Karpas-422 (cell line): ENCODE measurements at regions not wholly inside any gene's neighbourhood (a gene's known extent, or its start where the extent isn't known, plus 50 kb on each side); places are given as distances from the start of the nearest gene placed in this dataset.

Experiments used
- DNase-seq: peaks from one replicate; pipeline ENCODE4 v3.0.0-alpha.2; 2015
- H2AFZ ChIP-seq: fragments of 200-600 bp; sonication (generic); 2 replicates; pipeline ENCODE4 v1.6.1; 2014; ENCODE audit warnings: antibody characterized with exemption, low read length, mixed read lengths
- H3K27ac ChIP-seq: fragments of 200-600 bp; sonication (generic); 2 replicates; pipeline ENCODE4 v1.5.1; 2014; ENCODE audit warnings: mild to moderate bottlenecking, low read length, moderate library complexity
- H3K27me3 ChIP-seq: fragments of 200-600 bp; sonication (generic); 2 replicates; pipeline ENCODE4 v1.6.1; 2014; ENCODE audit warnings: low read length, mixed read lengths
- H3K36me3 ChIP-seq: fragments of 200-600 bp; sonication (generic); 2 replicates; pipeline ENCODE4 v1.6.1; 2014; ENCODE audit warnings: low read length, mixed read lengths; ENCODE audit not compliant: insufficient read depth
- H3K4me1 ChIP-seq: fragments of 200-600 bp; sonication (generic); 2 replicates; pipeline ENCODE4 v1.6.1; 2014; ENCODE audit warnings: mild to moderate bottlenecking, low read length, mixed read lengths
- H3K4me2 ChIP-seq: fragments of 200-600 bp; sonication (generic); 2 replicates; pipeline ENCODE4 v1.6.1; 2014; ENCODE audit warnings: low read length, low read depth, mild to moderate bottlenecking; ENCODE audit not compliant: poor library complexity, severe bottlenecking
- H3K4me3 ChIP-seq: fragments of 200-600 bp; sonication (generic); 2 replicates; pipeline ENCODE4 v1.5.1; 2014; ENCODE audit warnings: mild to moderate bottlenecking, antibody characterized with exemption, low read length, mixed read lengths
- H3K79me2 ChIP-seq: fragments of 200-600 bp; sonication (generic); 2 replicates; pipeline ENCODE4 v1.6.1; 2014; ENCODE audit warnings: mild to moderate bottlenecking, low read length, mixed read lengths
- H3K9ac ChIP-seq: fragments of 200-600 bp; sonication (generic); 2 replicates; pipeline ENCODE4 v1.6.0; 2014; ENCODE audit warnings: low read length
- H3K9me2 ChIP-seq: fragments of 200-600 bp; sonication (generic), shearing (Covaris generic); replicated peaks from 2 replicates; pipeline ENCODE4 v1.6.0; 2014; ENCODE audit warnings: mild to moderate bottlenecking, low read length, moderate library complexity; ENCODE audit not compliant: insufficient read depth
- H3K9me3 ChIP-seq: fragments of 300-700, 200-600 bp; sonication (generic); 2 replicates; pipeline ENCODE4 v1.6.1; 2014; ENCODE audit warnings: low read length, mixed read lengths
- H4K20me1 ChIP-seq: fragments of 200-600 bp; sonication (generic); 2 replicates; pipeline ENCODE4 v1.6.1; 2014; ENCODE audit warnings: mild to moderate bottlenecking, antibody characterized with exemption, low read length, low read depth; ENCODE audit not compliant: insufficient read depth

GRCh38 chr4:22299678-22300077, 216.2 kb downstream of the ADGRA3 start:
- Histone ChIP-seq H3K4me3 (no peak overlapping the region), H3K9me2 (no peaks in the 10 kb centered on the region), H3K9ac (no peak overlapping the region), H3K27me3 (no peaks in the 10 kb centered on the region), H3K36me3 (no peaks in the 10 kb centered on the region), H3K79me2 (no peaks in the 10 kb centered on the region), H3K27ac (no peak overlapping the region), H3K9me3 (peaks cover 15% of the 10 kb centered on the region; the same call in 1 of the 2 replicates), H3K4me1 (no peaks in the 10 kb centered on the region), H4K20me1 (no peaks in the 10 kb centered on the region), H3K4me2 (no peak overlapping the region), H2AFZ (no peak overlapping the region)
- no peak for DNase-seq

- no peaks in the 10 kb centered on the region for H4K20me1 ChIP-seq
- no peaks in the 10 kb centered on the region for H3K36me3 ChIP-seq
- no peak overlapping the region for H2AFZ ChIP-seq
- peaks cover 21% of the 10 kb centered on the region for H3K9me3 ChIP-seq
- DNase-seq, result no peak
- no peak overlapping the region for H3K9ac ChIP-seq
- no peak overlapping the region for H3K4me2 ChIP-seq
- no peaks in the 10 kb centered on the region for H3K79me2 ChIP-seq
- no peaks in the 10 kb centered on the region for H3K27me3 ChIP-seq
- H3K4me1 ChIP-seq, result no peaks in the 10 kb centered on the region
- H3K27ac ChIP-seq, result no peak overlapping the region
- H3K4me3 ChIP-seq, result no peak overlapping the region
- H3K9me2 ChIP-seq, result no peaks in the 10 kb centered on the region
These were observed 228.2 kb downstream of the ADGRA3 start for GRCh38 chr4:22287631-22288030.

GRCh38 chr4:22268350-22269025, 247.4 kb downstream of the ADGRA3 start:
- peaks cover 15% of the 10 kb centered on the region for H3K9me3 ChIP-seq
- no peak overlapping the region for H3K4me2 ChIP-seq
- H3K4me1 ChIP-seq, result no peaks in the 10 kb centered on the region
- no peaks in the 10 kb centered on the region for H4K20me1 ChIP-seq
- H3K9me2 ChIP-seq, result no peaks in the 10 kb centered on the region
- H3K27ac ChIP-seq, result no peak overlapping the region
- H3K9ac ChIP-seq, result no peak overlapping the region
- H3K36me3 ChIP-seq, result no peaks in the 10 kb centered on the region
- H3K79me2 ChIP-seq, result no peaks in the 10 kb centered on the region
- H2AFZ ChIP-seq, result no peak overlapping the region
- no peak overlapping the region for H3K4me3 ChIP-seq
- no peaks in the 10 kb centered on the region for H3K27me3 ChIP-seq
- DNase-seq, result no peak

GRCh38 chr4:22264261-22264660, 251.6 kb downstream of the ADGRA3 start:
- Histone ChIP-seq H3K9ac (no peak overlapping the region), H3K4me3 (no peak overlapping the region), H3K4me2 (no peak overlapping the region)

GRCh38 chr4:22253431-22253830, 262.4 kb downstream of the ADGRA3 start:
- no peak overlapping the region for H2AFZ ChIP-seq
- DNase-seq, result no peak
- H3K9me3 ChIP-seq, result peaks cover 4% of the 10 kb centered on the region; the same call in 1 of the 2 replicates
- no peaks in the 10 kb centered on the region for H3K36me3 ChIP-seq
- H3K9ac ChIP-seq, result no peak overlapping the region
- no peaks in the 10 kb centered on the region for H3K79me2 ChIP-seq
- H3K27me3 ChIP-seq, result no peaks in the 10 kb centered on the region
- no peak overlapping the region for H3K4me3 ChIP-seq
- no peak overlapping the region for H3K27ac ChIP-seq
- no peak overlapping the region for H3K4me2 ChIP-seq
- H3K4me1 ChIP-seq, result no peaks in the 10 kb centered on the region
- no peaks in the 10 kb centered on the region for H4K20me1 ChIP-seq
- no peaks in the 10 kb centered on the region for H3K9me2 ChIP-seq

More at GRCh38 chr4:22264261-22264660, 251.6 kb downstream of the ADGRA3 start:
- no peaks in the 10 kb centered on the region for H3K27me3 ChIP-seq
- DNase-seq, result no peak
- H2AFZ ChIP-seq, result no peak overlapping the region
- H3K27ac ChIP-seq, result no peak overlapping the region
- H4K20me1 ChIP-seq, result no peaks in the 10 kb centered on the region
- H3K9me2 ChIP-seq, result no peaks in the 10 kb centered on the region
- H3K36me3 ChIP-seq, result no peaks in the 10 kb centered on the region
- H3K79me2 ChIP-seq, result no peaks in the 10 kb centered on the region
- H3K4me1 ChIP-seq, result no peaks in the 10 kb centered on the region
- H3K9me3 ChIP-seq, result peaks cover 23% of the 10 kb centered on the region

- Histone ChIP-seq H3K9ac (no peak overlapping the region), H3K4me3 (no peak overlapping the region), H3K9me3 (peaks cover 4% of the 10 kb centered on the region), H3K27ac (no peak overlapping the region), H3K79me2 (no peaks in the 10 kb centered on the region), H3K27me3 (no peaks in the 10 kb centered on the region), H3K36me3 (no peaks in the 10 kb centered on the region), H2AFZ (no peak overlapping the region), H4K20me1 (no peaks in the 10 kb centered on the region), H3K4me1 (no peaks in the 10 kb centered on the region), H3K9me2 (no peaks in the 10 kb centered on the region), H3K4me2 (no peak overlapping the region)
- DNase-seq, result no peak
These were observed 269.0 kb downstream of the ADGRA3 start for GRCh38 chr4:22246847-22247246.

GRCh38 chr4:22245294-22245693, 270.6 kb downstream of the ADGRA3 start:
- H3K79me2 ChIP-seq, result no peaks in the 10 kb centered on the region
- H3K36me3 ChIP-seq, result no peaks in the 10 kb centered on the region
- H3K4me3 ChIP-seq, result no peak overlapping the region
- no peaks in the 10 kb centered on the region for H4K20me1 ChIP-seq
- no peak for DNase-seq
- H3K9ac ChIP-seq, result no peak overlapping the region
- H3K9me3 ChIP-seq, result peaks cover 6% of the 10 kb centered on the region
- no peaks in the 10 kb centered on the region for H3K4me1 ChIP-seq
- H3K27ac ChIP-seq, result no peak overlapping the region
- no peaks in the 10 kb centered on the region for H3K9me2 ChIP-seq
- H3K27me3 ChIP-seq, result no peaks in the 10 kb centered on the region
- H3K4me2 ChIP-seq, result no peak overlapping the region
- no peak overlapping the region for H2AFZ ChIP-seq

GRCh38 chr4:22241415-22241814, 274.5 kb downstream of the ADGRA3 start:
- Histone ChIP-seq H3K36me3 (no peaks in the 10 kb centered on the region), H3K9ac (no peak overlapping the region), H3K4me3 (no peak overlapping the region), H3K27ac (no peak overlapping the region), H4K20me1 (no peaks in the 10 kb centered on the region), H3K9me2 (no peaks in the 10 kb centered on the region), H3K4me2 (no peak overlapping the region), H3K27me3 (no peaks in the 10 kb centered on the region), H3K4me1 (no peaks in the 10 kb centered on the region), H2AFZ (no peak overlapping the region), H3K79me2 (no peaks in the 10 kb centered on the region), H3K9me3 (peaks cover 8% of the 10 kb centered on the region)
- DNase-seq, result no peak
